OCI-LY7 (cell line): ENCODE measurements at regions not wholly inside any gene's neighbourhood (a gene's known extent, or its start where the extent isn't known, plus 50 kb on each side); places are given as distances from the start of the nearest gene placed in this dataset.

Experiments used
- CTCF ChIP-seq: fragments of 200-600 bp; sonication (generic); conservative IDR thresholded peaks from 2 replicates; pipeline ENCODE4 v1.5.1; 2014; ENCODE audit warnings: mild to moderate bottlenecking, antibody characterized with exemption, low read length, moderate library complexity, mixed read lengths
- EZH2phosphoT487 ChIP-seq: fragments of 200-600 bp; sonication (generic); IDR thresholded peaks from 2 replicates; pipeline ENCODE4 v1.6.1; 2018; ENCODE audit warnings: low read depth, borderline replicate concordance, mild to moderate bottlenecking, mixed run types, antibody characterized with exemption, low read length, moderate library complexity, mixed read lengths

GRCh38 chr21:24096651-24097050, 1510.6 kb downstream of the MRPL39 start:
- TF ChIP-seq CTCF (no peak), EZH2phosphoT487 (no peak)
